Stomach (tissue), 4 donors: ENCODE measurements at regions not wholly inside any gene's neighbourhood (a gene's known extent, or its start where the extent isn't known, plus 50 kb on each side); places are given as distances from the start of the nearest gene placed in this dataset.

Experiments used
- CTCF ChIP-seq, 7 experiments: fragments of 450-650 bp in 4 of 7; fragments of 200-600 bp in 3 of 7; sonication (generic) in 3 of 7; IDR thresholded peaks; one replicate each; pipeline ENCODE4 v1.5.1; 2016 to 2019; ENCODE audit warnings: antibody characterized with exemption in 7 of 7, control low read depth in 2 of 7, mild to moderate bottlenecking in 1 of 7
- EP300 ChIP-seq: sonication (generic); formaldehyde crosslinking; IDR thresholded peaks from one replicate; pipeline ENCODE4 v1.6.1; 2017; ENCODE audit warnings: antibody characterized with exemption

- TF ChIP-seq CTCF (IDR thresholded peaks at IDR 0.05), result no peak
- TF ChIP-seq EP300, result no peak
These were observed 585.6 kb downstream of the ETNK1 start for GRCh38 chr12:23210573-23210972.
